ENCODE measurements at regions not wholly inside any gene's neighbourhood (a gene's known extent, or its start where the extent isn't known, plus 50 kb on each side); places are given as distances from the start of the nearest gene placed in this dataset.
"Not testable (repeated sequence)": the region's sequence is repeated elsewhere in the genome, so short reads cannot be mapped to it uniquely, and the experiment has no call there.

DNA sequence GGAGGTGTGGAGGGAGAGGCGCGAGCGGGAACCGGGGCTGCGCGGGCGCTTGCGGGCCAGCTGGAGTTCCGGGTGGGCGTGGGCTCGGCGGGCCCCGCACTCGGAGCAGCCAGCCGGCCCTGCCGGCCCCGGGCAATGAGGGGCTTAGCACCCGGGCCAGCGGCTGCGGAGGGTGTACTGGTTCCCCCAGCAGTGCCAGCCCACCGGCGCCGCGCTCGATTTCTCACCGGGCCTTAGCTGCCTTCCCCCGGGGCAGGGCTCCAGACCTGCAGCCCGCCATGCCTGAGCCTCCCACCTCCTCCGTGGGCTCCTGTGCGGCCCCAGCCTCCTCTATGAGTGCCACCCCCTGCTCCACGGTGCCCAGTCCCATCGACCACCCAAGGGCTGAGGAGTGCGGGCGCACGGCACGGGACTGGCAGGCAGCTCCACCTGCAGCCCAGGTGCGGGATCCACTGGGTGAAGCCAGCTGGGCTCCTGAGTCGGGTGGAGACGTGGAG lies 141.4 kb downstream of the SPRY1 start:
- DNase-seq (ENCODE audit: low read depth, low spot score), result not testable (repeated sequence)

DNA sequence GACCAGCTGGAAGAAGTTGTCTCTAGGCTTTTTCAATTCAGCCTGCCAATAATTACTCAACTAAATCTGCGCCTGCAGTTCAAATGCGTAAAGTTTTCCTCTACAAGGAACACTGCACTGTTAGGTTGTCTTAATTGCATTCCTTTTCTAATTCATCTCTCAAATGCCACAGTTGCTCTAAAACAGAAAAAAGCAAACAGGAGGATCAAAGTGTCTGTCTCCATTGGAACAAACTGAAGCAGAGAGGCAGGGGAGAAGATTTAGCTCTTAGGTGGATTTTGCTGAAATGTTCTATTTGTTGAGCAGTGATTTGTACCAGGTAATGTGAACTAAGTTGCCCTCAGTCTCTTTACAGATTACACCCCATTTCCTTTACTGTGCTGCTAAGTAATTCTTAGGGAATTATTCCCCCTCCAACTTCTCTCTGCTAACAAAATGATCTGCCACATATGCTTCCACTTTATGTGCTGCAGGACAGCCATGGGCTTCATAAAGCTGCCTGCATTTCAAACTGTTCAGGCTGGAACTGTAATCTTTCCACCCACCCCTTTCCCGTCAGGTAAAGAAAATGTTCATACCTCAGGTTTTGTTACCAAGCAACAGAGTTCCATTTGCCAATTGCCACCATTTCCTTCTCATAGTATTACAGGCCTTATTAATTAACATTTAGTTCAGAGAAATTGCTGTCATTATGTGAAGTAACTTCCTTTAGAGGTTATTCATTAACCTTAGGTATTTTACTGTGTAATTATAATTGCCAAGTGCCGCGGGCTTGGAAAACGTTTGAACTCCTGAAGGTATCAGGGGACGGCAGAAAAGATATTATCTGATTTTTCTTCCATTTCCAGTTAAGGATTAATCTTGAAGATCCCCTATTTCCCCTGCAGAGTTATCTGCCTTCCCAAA lies 149.3 kb downstream of the SPRY1 start:
- DNase-seq (ENCODE audit: low read depth, low spot score), result no peak

DNA sequence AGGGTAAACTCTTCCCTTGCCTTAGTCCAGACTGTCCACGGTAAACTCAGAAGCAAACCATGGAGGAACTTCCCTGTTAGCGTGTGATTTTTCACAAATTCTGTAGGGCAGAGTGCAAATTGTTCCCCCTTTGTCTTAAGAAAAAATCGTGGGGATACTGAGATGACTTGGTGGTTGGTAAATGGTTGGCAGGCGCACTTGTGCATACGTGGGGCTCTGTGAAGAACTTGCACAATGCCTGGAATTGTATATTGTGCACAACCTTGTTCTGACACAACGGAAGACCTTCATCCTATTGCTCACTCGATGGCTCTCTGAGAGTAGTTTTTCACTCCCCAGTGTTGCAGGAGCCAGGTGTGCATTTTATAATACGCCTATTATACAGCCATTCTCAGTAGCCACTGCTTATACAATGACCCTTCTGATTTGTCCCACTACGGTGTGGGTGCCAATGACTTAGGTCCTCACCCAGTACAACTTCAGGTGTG lies 150.0 kb downstream of the SPRY1 start:
- no peak for DNase-seq (ENCODE audit: low read depth, low spot score)

DNA sequence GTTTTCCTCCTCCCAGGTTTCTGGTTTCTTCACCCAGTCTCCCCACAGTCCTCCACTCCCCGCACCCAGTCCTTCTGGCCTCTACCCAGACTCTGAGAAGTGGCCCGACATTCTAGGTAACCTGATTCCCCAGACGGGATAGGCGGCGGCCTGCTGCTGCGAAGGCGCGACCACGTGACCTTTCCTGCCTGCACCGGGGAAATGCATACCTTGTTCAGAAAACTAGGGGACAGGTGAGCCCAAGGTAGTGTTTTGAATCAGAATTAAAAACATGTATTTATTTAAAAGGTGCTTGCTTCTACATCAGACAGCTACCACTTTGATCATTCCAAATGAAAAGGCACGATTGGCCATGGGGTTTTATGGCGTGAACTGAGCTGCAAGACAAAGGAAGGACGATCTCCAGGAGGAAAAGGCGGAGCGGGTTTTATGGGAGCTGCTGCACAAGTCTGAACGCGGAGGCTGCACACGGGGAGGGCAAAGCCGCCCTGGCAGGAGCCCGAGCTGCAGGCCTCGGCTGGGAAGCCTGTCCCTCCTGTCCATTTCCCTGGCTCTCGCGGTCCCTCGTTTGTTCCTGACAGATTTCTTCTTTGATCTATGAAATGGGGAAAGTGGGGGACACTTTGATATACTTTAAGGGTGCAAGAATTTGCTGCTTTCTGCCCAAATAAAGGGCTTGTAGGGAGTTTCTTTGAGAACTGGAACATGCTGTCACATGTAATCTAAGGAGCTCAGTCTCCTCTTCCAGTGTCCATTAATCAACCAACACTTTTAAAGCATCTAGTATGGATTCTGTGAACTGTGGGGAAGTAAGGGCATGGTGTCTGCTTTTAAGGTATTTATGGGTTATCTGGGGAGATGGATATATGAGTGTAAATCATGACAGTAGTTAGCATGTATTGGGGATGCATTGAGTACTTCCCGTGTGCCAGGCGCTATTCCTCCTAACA lies 150.9 kb downstream of the SPRY1 start:
- no peak for DNase-seq (ENCODE audit: low read depth, low spot score)

DNA sequence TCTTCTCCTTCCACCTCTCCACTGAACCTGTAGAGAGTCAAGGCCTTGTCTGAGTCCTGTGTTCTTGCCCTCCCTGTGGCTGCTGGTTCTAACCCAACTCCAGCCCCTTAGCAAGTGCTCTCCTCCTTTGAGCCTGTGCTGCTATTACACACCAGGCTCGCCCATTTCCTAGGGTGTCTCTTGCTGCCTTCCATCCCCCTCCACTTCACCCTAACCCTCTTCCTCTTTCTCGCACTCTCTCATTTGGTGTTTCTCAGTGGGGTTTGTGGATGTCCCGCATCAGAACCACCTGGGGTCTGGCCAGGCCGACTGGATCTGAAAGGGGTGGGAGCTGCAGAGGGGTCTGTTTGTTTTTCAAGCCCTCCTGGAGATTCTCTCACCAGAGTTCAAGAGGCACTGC lies 156.7 kb downstream of the SPRY1 start:
- DNase-seq (ENCODE audit: low read depth, low spot score), result no peak

DNA sequence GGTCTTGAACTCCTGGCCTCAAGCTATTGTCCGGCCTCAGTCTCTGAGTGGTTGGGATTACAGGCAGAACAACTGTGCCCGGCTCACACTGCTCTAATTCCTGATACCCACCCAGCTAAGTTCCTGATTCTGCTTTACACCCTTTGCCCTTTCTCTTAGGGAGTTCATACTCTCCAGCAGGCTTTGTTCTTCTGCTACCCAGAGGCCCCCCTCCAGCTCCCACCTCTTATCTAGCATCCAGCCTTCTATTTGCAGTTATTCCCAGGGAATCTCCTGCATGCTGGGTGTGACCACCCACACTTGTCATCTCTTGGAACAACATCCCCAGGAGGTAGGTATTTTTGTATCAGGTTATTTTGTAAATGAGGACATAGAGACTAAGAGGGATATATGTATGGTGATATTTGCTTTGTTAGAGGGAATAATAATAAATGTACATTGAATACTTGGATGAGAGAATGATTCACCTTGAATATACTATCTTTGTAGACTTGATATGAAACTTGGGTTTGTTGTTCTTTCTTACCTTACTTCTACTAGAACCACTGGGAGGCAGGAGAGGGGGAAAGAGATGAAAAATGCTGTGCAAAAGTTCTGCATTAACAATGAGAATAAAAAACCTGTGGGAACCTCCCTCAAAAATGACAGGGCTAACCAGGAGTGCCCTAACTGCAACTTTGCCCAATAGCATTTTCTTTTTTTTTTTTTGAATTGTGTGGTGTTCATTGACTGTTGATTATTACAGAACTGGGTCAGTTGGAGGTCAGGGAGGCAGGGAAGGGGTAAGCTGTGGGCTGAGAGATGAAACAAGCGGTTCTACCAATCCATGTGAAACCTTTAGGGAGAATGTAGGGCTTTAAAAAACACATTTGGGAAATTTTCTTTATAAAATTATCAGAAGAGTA lies 157.4 kb downstream of the SPRY1 start:
- no peak for DNase-seq (ENCODE audit: low read depth, low spot score)

DNA sequence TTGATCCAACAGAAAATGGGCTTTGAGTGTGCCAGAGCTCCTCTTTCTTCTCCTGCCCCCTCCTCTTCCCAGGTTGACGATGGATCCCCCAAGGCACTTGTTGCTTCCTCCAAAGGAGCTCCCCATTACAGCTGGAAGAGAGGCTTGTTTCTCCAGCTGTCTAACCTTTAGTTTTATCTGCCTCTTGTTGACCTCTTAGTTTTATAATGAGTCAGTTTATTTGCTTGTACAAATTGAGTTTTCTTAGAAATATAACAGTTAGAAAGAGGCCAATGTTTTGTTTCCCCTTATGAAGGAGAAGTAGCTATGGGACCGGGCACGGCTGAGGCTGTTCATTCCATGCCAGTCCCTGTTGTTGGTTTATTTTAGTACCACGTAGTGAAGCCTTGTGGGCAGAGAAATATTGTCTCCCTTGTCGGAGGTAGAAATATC lies 158.2 kb downstream of the SPRY1 start:
- no peak for DNase-seq (ENCODE audit: low read depth, low spot score)

DNA sequence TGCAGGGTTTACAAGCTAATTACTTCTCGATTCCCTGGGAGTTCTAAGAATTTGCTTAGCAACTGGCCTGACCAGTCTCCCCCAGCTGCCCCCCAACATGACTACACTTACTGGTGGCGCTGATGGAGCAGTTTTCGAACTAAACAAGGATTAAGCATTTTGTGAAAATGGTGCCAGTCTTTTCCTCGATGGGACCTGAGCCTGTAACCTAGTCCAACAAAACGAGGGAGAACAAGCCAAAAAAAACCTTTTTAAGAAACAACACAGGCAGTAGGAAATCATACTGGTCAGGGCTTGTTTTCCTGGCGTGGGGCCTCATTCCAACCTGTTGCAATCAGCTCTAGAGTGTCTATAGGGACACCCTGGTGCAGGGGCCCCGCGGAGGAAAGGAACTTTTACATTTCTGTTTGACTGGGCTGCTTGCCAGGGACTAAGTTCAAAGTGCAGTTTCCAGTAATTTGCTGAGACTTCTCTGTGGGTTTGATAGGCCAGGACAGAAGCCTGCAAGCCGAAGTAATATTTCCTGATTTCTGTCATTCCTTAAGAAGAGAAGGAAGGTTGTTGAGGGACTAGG lies 158.7 kb downstream of the SPRY1 start:
- no peak for DNase-seq (ENCODE audit: low read depth, low spot score)

DNA sequence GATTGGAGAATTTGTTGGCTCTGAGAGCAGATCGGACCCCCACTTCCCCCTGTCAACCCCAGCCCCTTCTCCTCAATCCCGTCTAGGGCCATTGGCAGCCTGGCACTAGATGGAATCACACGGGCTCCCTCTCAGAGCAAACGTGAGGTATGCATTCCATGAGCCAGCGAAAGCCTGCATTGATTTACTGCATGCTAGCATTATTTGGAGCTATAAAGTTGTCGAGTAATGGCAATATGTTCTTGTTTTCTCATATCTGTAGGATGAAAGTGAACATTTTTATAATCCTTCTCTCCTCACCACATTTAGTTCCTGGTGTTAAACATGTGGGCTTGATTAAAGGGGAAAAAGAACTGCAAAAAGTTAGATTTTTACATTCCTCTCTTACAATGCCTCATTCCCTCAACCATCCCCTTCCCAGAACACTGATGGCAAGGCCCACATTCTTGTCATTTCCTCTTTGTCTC lies 159.2 kb downstream of the SPRY1 start:
- DNase-seq (ENCODE audit: low read depth, low spot score), result no peak

DNA sequence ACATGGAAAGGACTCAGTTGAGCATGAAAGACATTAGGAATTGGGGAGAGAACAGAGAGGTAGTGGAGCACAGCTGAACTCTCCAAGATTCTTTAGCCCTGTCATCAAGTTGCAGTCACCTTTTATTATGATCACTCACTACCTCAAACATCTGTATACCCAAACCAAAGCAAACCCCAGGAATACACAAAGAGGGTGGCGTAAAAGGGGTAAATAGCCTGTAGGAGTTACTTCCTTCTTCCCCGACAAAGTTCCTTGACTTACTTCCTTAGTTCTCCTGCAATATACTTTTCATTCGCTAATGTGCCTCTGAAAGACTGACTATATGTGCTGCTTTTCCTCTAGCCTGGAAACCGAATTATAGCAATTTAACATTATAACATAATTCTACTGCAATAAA lies 159.9 kb downstream of the SPRY1 start:
- no peak for DNase-seq (ENCODE audit: low read depth, low spot score)

DNA sequence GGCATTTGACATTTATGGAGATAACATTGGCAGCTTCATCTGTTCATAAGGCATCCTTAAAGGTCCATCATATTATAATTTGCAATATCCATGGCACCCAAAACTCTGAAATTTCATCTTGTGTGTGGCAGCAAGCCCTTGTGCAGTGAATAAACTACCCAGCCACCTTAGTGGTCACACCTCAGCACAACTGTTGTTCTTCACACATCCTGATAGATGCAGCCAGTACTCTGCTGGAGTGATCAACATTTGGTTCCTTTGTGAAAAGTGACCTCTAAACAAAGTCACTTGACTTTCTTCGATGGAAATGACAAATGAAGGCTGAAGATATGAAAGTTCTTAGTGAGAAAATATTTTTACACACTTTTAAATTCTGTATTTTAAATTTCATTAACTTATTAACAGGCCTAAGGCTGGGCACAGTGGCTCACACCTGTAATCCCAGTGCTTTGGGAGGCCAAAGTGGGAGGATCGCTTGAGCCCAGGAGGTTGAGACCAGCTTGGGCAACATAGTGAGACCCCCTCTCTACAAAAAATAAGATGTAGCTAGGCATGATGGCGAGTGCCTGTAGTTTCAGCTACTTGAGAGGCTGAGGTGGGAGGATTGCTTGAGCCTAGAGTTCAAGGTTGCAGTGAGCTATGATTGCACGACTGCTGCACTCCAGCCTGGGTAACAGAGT lies 161.4 kb downstream of the SPRY1 start:
- no peak for DNase-seq (ENCODE audit: low read depth, low spot score)

DNA sequence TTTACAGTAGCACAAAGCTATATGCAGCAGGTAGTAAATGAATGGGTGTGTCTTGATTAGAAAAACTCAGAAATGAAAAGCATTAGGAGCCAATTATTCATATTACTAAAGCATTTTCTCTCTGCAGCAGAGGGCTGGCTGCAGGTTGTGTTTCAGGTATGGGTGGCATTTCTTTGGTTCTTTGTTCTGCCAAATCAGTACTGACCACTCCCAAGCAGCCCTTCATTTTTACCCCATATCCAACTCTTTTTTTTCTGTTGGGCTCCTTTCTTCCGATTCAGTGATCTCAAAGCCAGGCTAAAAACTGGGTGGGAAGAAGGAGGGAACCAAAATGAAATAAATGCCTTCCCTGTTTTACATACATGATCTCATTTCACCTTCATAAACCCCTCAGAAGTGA lies 162.3 kb downstream of the SPRY1 start:
- no peak for DNase-seq (ENCODE audit: low read depth, low spot score)

DNA sequence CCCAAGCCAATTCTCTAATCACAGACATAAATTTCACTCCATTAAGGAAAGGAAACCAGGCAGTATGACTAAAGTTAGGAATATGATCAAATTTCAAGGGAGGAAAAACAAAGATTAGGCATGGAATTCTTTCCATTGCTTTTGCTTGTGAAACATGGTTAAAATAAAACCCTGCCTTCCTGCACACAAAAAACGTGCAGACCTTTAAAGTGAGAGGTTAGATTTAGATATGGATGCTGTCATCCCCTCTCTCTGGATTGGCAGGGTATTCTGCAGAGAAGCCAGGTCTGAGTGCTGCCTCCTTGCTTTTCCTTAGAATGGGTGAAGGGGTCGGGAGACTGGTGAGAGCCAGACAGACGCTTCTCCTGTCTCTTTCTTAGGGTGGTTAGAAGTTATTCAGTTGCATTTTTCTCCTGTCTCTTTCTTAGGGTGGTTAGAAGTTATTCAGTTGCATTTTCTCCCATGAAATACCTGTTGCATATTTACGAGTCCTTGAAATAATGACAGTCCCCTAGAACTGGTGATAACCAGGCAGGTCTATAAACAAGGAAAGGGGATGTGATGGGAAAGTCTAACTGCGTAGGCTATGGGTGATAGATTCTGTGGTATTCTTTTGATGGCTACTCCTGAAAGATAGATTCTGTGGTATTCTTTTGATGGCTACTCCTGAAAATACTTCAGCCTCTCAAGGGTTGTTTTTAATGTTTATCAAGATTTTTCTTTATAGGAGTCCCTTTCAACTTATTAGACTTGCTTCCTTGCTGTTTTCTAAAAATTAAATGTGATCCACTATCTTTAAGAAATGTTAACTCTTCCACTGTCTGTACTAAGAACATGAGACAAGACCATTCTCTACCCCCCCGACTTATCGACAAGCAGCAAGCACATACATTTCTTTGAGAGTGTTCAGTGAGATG lies 163.6 kb downstream of the SPRY1 start:
- no peak for DNase-seq (ENCODE audit: low read depth, low spot score)

DNA sequence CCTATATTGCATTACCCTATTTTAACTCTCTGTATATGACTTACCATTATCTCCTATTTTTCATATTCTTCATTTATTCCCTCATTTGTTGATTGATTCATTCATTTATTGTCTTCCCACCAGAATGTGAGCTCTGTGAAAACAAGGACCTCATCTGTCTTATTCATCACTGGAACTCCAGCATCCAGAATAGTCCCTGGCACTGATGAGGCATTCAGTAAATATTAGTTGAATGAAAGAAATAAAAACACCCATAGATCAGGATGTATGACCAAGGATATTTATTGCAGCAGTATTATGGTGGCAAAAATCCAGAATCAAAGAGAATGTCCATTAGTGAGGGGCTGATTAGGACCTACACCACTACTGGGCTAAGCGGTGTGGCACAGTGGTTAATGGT lies 164.9 kb downstream of the SPRY1 start:
- DNase-seq (ENCODE audit: low read depth, low spot score), result no peak

DNA sequence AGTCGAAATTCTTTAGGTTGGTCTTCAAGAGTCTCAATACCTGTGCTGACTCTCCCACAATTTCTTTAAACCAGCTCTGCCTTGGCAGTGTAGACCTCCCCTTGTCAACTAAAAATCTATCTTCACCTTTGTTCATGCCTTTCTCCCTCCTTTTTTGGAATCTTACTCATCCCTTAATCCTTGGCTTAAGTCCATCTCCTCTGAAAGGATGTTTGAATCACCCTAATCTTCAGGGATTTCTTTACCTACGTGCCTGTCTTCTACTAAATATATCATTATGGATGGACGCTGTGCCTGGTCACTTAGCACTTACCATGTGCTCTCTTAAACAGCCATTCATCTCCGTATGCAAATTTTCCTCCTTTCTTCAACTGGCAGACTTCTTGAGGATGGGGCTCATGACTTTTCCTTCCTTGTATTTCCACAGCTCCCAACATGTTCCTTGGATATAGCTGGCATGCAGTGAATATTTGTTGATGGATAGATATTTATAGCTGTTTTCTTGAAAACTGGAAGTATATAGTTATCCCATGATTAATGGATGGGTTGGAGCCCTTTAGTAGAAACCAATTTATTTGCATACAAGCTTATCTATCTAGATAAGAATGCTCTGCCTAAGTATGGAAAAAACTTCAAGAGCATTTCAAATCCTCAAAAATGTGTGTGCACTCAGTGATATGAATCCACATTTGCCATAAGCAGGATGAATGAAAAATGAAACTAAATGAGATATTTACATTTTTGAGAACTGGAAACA lies 166.6 kb downstream of the SPRY1 start:
- no peak for DNase-seq (ENCODE audit: low read depth, low spot score)

DNA sequence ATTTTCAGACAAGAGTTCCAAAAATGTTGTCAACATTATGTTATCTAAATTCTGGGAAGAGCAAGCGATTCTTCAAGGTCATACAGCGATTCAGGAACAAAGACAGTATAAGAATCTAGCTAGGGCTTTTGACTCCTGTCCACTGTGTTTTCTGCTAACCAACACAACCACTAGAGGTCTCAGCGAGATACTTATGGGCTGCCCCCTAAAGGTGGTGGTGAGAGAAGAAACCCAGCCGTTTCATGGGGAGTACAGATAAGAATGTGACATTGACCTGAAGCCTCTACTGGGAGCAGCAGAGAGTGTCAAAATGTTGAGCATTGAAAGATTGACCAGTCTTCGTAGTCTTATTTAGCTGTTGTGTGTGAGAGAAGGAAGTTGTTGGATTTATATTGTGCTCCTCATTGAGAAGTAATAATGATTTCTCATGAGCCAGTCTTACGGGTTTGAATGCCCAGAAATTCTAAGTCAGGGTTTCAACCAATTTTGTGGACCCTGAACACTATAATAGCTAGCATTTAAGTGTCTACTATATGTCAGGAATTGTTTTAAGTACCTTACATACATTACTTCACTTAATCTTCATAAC lies 168.3 kb downstream of the SPRY1 start:
- DNase-seq (ENCODE audit: low read depth, low spot score), result peak; percentile 12

DNA sequence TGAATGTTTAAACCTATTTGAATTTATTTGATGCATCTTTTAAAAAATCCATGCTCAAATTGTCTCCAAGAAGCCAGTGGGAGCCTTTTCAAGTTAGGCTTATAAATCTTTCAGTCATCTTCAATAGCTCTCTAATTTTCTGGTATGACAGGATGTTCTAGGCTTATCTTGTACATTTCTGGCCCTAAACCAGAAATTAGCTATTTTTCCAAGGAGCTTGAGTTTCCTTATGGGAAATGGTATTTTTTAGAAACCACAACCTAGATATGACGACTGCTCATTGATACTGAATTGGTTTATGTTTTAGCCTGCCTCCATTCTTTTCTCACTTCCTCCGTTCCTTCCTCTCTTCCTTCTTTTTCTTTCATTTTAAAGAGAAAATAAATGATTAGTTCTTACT lies 172.3 kb downstream of the SPRY1 start:
- no peak for DNase-seq (ENCODE audit: low read depth, low spot score)

DNA sequence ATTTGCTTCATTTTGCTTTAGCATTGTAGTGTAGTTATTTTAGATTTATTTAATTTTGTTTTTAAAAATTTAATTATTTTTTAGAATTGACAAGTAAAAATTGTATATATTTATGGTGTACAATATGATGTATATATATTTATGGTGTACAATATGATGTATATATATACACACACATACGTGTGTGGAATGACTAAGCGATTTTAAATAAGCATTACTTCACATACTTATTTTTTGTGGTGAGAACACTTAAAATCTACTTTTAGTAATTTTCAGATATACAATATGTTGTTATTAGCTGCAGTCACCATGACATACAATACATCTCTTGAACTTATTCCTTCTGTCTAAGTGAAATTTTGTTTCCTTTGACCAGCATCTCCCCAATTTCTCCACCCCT lies 172.9 kb downstream of the SPRY1 start:
- DNase-seq (ENCODE audit: low read depth, low spot score), result no peak

Data from activated naive CD8-positive, alpha-beta T cell treated with anti-CD3 and anti-CD28 coated beads, Interleukin-2, amount 50 U/mL, for 16 hours (primary cell).